ENCODE measurements at regions not wholly inside any gene's neighbourhood (a gene's known extent, or its start where the extent isn't known, plus 50 kb on each side); places are given as distances from the start of the nearest gene placed in this dataset.

GRCh38 chr7:42572056-42572455, 335.0 kb upstream of the GLI3 start:
- TF ChIP-seq GATA3 (IDR thresholded peaks at IDR 0.05; ENCODE audit: low read depth, low read length) (no peak), GATA2 (IDR thresholded peaks at IDR 0.05; ENCODE audit: low read depth, low read length) (no peak)

Measured in SH-SY5Y (cell line).